NCI-H2196 (cell line): ENCODE measurements at regions not wholly inside any gene's neighbourhood (a gene's known extent, or its start where the extent isn't known, plus 50 kb on each side); places are given as distances from the start of the nearest gene placed in this dataset.
"Not testable (repeated sequence)": the region's sequence is repeated elsewhere in the genome, so short reads cannot be mapped to it uniquely, and the experiment has no call there.

Experiments used
- DNase-seq: peaks from one replicate; lab custom pipeline; 2025; ENCODE audit not compliant: unreplicated experiment; lab: John Stamatoyannopoulos, UW

GRCh38 chr1:146438543-146438942 lies 209.7 kb upstream of the NOTCH2NLA start:
- not testable (repeated sequence) for DNase-seq

- not testable (repeated sequence) for DNase-seq
These were observed 187.8 kb upstream of the NOTCH2NLA start for GRCh38 chr1:146416642-146417041.

GRCh38 chr1:146415017-146415416 lies 186.2 kb upstream of the NOTCH2NLA start:
- DNase-seq, result not testable (repeated sequence)

- peak; percentile 4 for DNase-seq
These were observed 185.1 kb upstream of the NOTCH2NLA start for GRCh38 chr1:146413911-146414310.

GRCh38 chr1:146411923-146412322 lies 183.1 kb upstream of the NOTCH2NLA start:
- not testable (repeated sequence) for DNase-seq

- DNase-seq, result not testable (repeated sequence)
These were observed 181.1 kb upstream of the NOTCH2NLA start for GRCh38 chr1:146409817-146410441.

GRCh38 chr1:146409116-146409801 lies 180.4 kb upstream of the NOTCH2NLA start:
- not testable (repeated sequence) for DNase-seq

- DNase-seq, result not testable (repeated sequence)
These were observed 172.5 kb upstream of the NOTCH2NLA start for GRCh38 chr1:146401281-146401825.

GRCh38 chr1:146400173-146401121 lies 171.6 kb upstream of the NOTCH2NLA start:
- not testable (repeated sequence) for DNase-seq

- DNase-seq, result not testable (repeated sequence)
These were observed 170.4 kb upstream of the NOTCH2NLA start for GRCh38 chr1:146399225-146399624.

GRCh38 chr1:146396801-146397200 lies 168.0 kb upstream of the NOTCH2NLA start:
- DNase-seq, result not testable (repeated sequence)

- DNase-seq, result not testable (repeated sequence)
These were observed 167.4 kb upstream of the NOTCH2NLA start for GRCh38 chr1:146396242-146396641.

- DNase-seq, result not testable (repeated sequence)
These were observed 165.0 kb upstream of the NOTCH2NLA start for GRCh38 chr1:146393796-146394195.

- DNase-seq, result not testable (repeated sequence)
These were observed 164.3 kb upstream of the NOTCH2NLA start for GRCh38 chr1:146393154-146393553.

- not testable (repeated sequence) for DNase-seq
These were observed 160.4 kb upstream of the NOTCH2NLA start for GRCh38 chr1:146389178-146389577.

GRCh38 chr1:146387750-146388469 lies 159.1 kb upstream of the NOTCH2NLA start:
- not testable (repeated sequence) for DNase-seq

- DNase-seq, result peak; percentile 79
These were observed 158.3 kb upstream of the NOTCH2NLA start for GRCh38 chr1:146386851-146387749.

- peak; percentile 41 for DNase-seq
These were observed 152.4 kb upstream of the NOTCH2NLA start for GRCh38 chr1:146381196-146381595.
